ENCODE measurements at regions not wholly inside any gene's neighbourhood (a gene's known extent, or its start where the extent isn't known, plus 50 kb on each side); places are given as distances from the start of the nearest gene placed in this dataset.

- TF ChIP-seq CTCF (IDR thresholded peaks at IDR 0.05): no peak
- TF ChIP-seq POLR2A (IDR thresholded peaks at IDR 0.05): no peak
These were observed 409.2 kb upstream of the HS6ST1 start for GRCh38 chr2:128727914-128728313.

Data from lower leg skin (tissue), 3 donors.